ENCODE measurements at regions not wholly inside any gene's neighbourhood (a gene's known extent, or its start where the extent isn't known, plus 50 kb on each side); places are given as distances from the start of the nearest gene placed in this dataset.

DNA sequence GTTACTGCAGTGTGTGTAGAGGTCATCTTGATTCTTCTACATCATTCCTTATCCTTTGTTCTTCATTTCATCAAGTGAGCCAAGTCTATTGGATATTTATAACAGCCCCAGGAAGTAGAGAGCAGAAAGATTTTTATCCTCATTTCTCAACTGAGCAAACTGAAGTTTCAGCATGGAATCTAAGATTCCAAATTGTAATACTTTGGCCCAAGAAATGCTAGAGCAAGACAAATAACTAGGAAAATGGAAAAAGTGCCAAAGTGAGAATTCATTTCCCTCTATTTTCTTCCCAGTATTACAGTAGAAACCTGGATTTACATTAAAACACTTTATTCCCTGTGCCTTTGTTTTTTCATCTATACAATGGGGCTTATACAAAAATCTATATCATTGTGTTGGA lies 346.8 kb downstream of the ARPP21 start:
- no peaks in the 10 kb centered on the region for H3K4me1 ChIP-seq (ENCODE audit: control insufficient read depth, insufficient read depth, low read length)
- no peak overlapping the region for H3K27ac ChIP-seq (ENCODE audit: extremely low read depth, low read depth, low read length)
- TF ChIP-seq ZNF610 (tag by site-specific recombination; IDR thresholded peaks at IDR 0.05; ENCODE audit: borderline replicate concordance): no peak
- no peak for TF ChIP-seq ZNF677 (tag by site-specific recombination; IDR thresholded peaks at IDR 0.05)
- TF ChIP-seq ZNF202 (tag by site-specific recombination; IDR thresholded peaks at IDR 0.05; ENCODE audit: borderline replicate concordance): no peak
- no peak for TF ChIP-seq ZBTB21 (tag by site-specific recombination; IDR thresholded peaks at IDR 0.05)
- TF ChIP-seq, protein P1, sequence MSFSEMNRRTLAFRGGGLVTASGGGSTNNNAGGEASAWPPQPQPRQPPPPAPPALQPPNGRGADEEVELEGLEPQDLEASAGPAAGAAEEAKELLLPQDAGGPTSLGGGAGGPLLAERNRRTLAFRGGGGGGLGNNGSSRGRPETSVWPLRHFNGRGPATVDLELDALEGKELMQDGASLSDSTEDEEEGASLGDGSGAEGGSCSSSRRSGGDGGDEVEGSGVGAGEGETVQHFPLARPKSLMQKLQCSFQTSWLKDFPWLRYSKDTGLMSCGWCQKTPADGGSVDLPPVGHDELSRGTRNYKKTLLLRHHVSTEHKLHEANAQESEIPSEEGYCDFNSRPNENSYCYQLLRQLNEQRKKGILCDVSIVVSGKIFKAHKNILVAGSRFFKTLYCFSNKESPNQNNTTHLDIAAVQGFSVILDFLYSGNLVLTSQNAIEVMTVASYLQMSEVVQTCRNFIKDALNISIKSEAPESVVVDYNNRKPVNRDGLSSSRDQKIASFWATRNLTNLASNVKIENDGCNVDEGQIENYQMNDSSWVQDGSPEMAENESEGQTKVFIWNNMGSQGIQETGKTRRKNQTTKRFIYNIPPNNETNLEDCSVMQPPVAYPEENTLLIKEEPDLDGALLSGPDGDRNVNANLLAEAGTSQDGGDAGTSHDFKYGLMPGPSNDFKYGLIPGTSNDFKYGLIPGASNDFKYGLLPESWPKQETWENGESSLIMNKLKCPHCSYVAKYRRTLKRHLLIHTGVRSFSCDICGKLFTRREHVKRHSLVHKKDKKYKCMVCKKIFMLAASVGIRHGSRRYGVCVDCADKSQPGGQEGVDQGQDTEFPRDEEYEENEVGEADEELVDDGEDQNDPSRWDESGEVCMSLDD (tag by site-specific recombination; IDR thresholded peaks at IDR 0.05): no peak
- no peak for TF ChIP-seq ZNF174 (tag by site-specific recombination; IDR thresholded peaks at IDR 0.05)
- no peak for TF ChIP-seq ZNF133 (tag by site-specific recombination; IDR thresholded peaks at IDR 0.05)
- no peak for TF ChIP-seq ZNF23 (tag by site-specific recombination; IDR thresholded peaks at IDR 0.05; ENCODE audit: borderline replicate concordance)
- no peak for TF ChIP-seq ZNF558 (tag by site-specific recombination; IDR thresholded peaks at IDR 0.05)
- TF ChIP-seq ZNF660 (tag by site-specific recombination; IDR thresholded peaks at IDR 0.05): no peak
- no peak for TF ChIP-seq ZNF621 (tag by site-specific recombination; IDR thresholded peaks at IDR 0.05)
- no peak for TF ChIP-seq ZNF658 (tag by site-specific recombination; IDR thresholded peaks at IDR 0.05)
- TF ChIP-seq ZNF529 (tag by site-specific recombination; IDR thresholded peaks at IDR 0.05; ENCODE audit: insufficient replicate concordance): no peak
- TF ChIP-seq ZNF184 (tag by site-specific recombination; IDR thresholded peaks at IDR 0.05): no peak
- TF ChIP-seq OVOL3 (tag by site-specific recombination; IDR thresholded peaks at IDR 0.05): no peak
- no peak for TF ChIP-seq ZNF221 (tag by site-specific recombination; IDR thresholded peaks at IDR 0.05; ENCODE audit: borderline replicate concordance)
- TF ChIP-seq KLF8 (tag by site-specific recombination; IDR thresholded peaks at IDR 0.05): no peak
- ChIA-PET CTCF (interaction anchor here (0.6 to 0.7 kb wide), 2 partner anchors 261 to 718 kb away, joined by 3 to 4 read pairs; no protein-coding TSS in a partner anchor), POLR2A (no interaction called here)
- H3K4me3 ChIP-seq (ENCODE audit: low read depth, low read length): no peak overlapping the region
- H3K36me3 ChIP-seq (ENCODE audit: control insufficient read depth in 2 of 2, insufficient read depth in 1 of 2, low read length in 2 of 2): no peaks in the 10 kb centered on the region
- no peaks in the 10 kb centered on the region for H3K9me3 ChIP-seq (ENCODE audit: control insufficient read depth, insufficient read depth, low read depth, low read length)

DNA sequence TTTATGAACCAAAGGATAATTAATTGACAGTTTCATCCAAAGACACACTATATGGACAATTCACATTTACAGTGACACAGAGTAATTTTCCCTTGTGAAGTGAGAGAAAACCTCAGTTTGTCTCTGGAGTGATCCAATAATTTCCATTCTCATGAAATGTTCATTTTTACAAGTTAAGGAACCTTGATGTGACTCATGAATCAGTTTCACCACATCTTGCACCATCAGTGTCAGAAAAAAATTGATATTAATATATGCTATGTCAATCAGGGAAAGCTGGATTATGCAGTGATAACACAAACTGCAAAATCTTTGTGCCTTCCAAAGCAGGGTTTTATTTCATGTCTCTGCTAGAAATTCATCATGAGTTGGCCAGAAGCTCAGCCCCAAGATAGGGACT lies 348.1 kb downstream of the ARPP21 start:
- ChIA-PET POLR2A (no interaction called here), CTCF (no interaction called here)
- Histone ChIP-seq H3K4me1 (ENCODE audit: control insufficient read depth, insufficient read depth, low read length) (no peaks in the 10 kb centered on the region), H3K4me3 (ENCODE audit: low read depth, low read length) (no peak overlapping the region), H3K36me3 (ENCODE audit: control insufficient read depth in 2 of 2, insufficient read depth in 1 of 2, low read length in 2 of 2) (no peaks in the 10 kb centered on the region), H3K9me3 (ENCODE audit: control insufficient read depth, insufficient read depth, low read depth, low read length) (no peaks in the 10 kb centered on the region), H3K27ac (ENCODE audit: extremely low read depth, low read depth, low read length) (no peak overlapping the region)
- TF ChIP-seq ZNF747 (tag by site-specific recombination; IDR thresholded peaks at IDR 0.05) (no peak), ZFP41 (tag by site-specific recombination; IDR thresholded peaks at IDR 0.05; ENCODE audit: borderline replicate concordance) (no peak), ZFHX2 (tag by site-specific recombination; conservative IDR thresholded peaks at IDR 0.05) (no peak), GLIS1 (tag by site-specific recombination; IDR thresholded peaks at IDR 0.05) (no peak), ZBTB7A (tag by site-specific recombination; IDR thresholded peaks at IDR 0.05; ENCODE audit: low read depth) (no peak)
- TF ChIP-seq, protein P2, sequence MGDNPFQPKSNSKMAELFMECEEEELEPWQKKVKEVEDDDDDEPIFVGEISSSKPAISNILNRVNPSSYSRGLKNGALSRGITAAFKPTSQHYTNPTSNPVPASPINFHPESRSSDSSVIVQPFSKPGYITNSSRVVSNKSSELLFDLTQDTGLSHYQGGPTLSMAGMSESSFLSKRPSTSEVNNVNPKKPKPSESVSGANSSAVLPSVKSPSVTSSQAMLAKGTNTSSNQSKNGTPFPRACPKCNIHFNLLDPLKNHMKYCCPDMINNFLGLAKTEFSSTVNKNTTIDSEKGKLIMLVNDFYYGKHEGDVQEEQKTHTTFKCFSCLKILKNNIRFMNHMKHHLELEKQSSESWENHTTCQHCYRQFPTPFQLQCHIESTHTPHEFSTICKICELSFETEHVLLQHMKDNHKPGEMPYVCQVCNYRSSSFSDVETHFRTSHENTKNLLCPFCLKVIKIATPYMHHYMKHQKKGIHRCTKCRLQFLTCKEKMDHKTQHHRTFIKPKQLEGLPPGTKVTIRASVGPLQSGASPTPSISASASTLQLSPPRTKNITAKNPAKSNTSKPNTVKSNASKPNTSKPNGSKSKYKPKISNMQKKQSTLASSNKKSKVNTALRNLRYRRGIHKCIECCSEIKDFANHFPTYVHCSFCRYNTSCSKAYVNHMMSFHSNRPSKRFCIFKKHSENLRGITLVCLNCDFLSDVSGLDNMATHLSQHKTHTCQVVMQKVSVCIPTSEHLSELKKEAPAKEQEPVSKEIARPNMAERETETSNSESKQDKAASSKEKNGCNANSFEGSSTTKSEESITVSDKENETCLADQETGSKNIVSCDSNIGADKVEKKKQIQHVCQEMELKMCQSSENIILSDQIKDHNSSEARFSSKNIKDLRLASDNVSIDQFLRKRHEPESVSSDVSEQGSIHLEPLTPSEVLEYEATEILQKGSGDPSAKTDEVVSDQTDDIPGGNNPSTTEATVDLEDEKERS (tag by site-specific recombination; IDR thresholded peaks at IDR 0.05): no peak
- TF ChIP-seq, protein P3, sequence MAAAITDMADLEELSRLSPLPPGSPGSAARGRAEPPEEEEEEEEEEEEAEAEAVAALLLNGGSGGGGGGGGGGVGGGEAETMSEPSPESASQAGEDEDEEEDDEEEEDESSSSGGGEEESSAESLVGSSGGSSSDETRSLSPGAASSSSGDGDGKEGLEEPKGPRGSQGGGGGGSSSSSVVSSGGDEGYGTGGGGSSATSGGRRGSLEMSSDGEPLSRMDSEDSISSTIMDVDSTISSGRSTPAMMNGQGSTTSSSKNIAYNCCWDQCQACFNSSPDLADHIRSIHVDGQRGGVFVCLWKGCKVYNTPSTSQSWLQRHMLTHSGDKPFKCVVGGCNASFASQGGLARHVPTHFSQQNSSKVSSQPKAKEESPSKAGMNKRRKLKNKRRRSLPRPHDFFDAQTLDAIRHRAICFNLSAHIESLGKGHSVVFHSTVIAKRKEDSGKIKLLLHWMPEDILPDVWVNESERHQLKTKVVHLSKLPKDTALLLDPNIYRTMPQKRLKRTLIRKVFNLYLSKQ (tag by site-specific recombination; IDR thresholded peaks at IDR 0.05; ENCODE audit: borderline replicate concordance): no peak

Measured in HEK293 (cell line).